ENCODE measurements at regions not wholly inside any gene's neighbourhood (a gene's known extent, or its start where the extent isn't known, plus 50 kb on each side); places are given as distances from the start of the nearest gene placed in this dataset.

DNA sequence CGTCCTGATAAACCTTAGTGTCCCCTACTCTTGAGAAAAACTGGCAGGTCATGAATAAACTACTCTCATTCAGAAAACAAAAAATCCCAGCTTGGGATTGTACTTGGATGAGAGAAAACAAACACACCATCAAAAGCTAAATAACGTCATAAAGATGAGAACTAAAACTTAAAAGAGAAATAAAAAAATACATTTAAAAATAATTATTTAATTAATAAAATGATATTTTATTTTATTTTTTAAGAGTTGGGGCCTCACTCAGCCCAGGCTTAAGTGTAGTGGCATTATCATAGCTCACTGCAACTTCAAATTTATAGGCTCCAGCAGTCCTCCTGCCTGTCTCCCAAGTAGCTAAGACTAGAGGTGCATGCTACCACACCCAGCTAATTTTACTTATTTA is 125.4 kb upstream of the CA10 start:
- H3K36me3 ChIP-seq (replicated peaks in 1 of 2; ENCODE audit: control insufficient read depth in 1 of 2, insufficient read depth in 2 of 2, low read length in 2 of 2), result no peaks in the 10 kb centered on the region
- Mint-ChIP-seq H3K4me3 (no peak overlapping the region), H3K4me1 (no peaks in the 10 kb centered on the region), H3K27ac (no peak overlapping the region), H3K36me3 (no peaks in the 10 kb centered on the region), H3K9me3 (peaks cover 0 to 14% (median 4%) of the 10 kb centered on the region in 7 donors), H3K27me3 (ENCODE audit: low read depth in 3 of 3) (peaks cover 0 to 3% (median 0%) of the 10 kb centered on the region in 3 donors)
- no peaks in the 10 kb centered on the region for H3K27me3 ChIP-seq (ENCODE audit: control insufficient read depth in 2 of 2, insufficient read depth in 2 of 2, low read length in 2 of 2)
- H4K20me1 ChIP-seq (ENCODE audit: insufficient read depth, low read length), result no peaks in the 10 kb centered on the region
- no CpG with 5 or more reads among the region's 2 CpGs for WGBS (ENCODE audit: insufficient coverage)
- no peaks in the 10 kb centered on the region for H3K4me1 ChIP-seq (ENCODE audit: control insufficient read depth in 1 of 2, insufficient read depth in 2 of 2, low read length in 2 of 2)
- no peaks in the 10 kb centered on the region for H3K9me3 ChIP-seq (replicated peaks in 1 of 2; ENCODE audit: control insufficient read depth in 1 of 2, insufficient read depth in 1 of 2, low read length in 2 of 2)
- intact Hi-C loops (cut with micrococcal nuclease), result no loop called here
- no peak overlapping the region for H3K27ac ChIP-seq (ENCODE audit: low read depth in 1 of 2, low read length in 2 of 2)
- DNase-seq, result no peak
- no peak overlapping the region for H3K4me3 ChIP-seq (replicated peaks in 1 of 3; ENCODE audit: low read depth in 2 of 3, low read length in 3 of 3)
- H2AFZ ChIP-seq (ENCODE audit: insufficient read depth, low read depth, low read length, poor library complexity, severe bottlenecking), result no peak overlapping the region
- H3K9ac ChIP-seq (ENCODE audit: insufficient read depth, low read length, poor library complexity, severe bottlenecking), result no peak overlapping the region
- TF ChIP-seq, protein P1, sequence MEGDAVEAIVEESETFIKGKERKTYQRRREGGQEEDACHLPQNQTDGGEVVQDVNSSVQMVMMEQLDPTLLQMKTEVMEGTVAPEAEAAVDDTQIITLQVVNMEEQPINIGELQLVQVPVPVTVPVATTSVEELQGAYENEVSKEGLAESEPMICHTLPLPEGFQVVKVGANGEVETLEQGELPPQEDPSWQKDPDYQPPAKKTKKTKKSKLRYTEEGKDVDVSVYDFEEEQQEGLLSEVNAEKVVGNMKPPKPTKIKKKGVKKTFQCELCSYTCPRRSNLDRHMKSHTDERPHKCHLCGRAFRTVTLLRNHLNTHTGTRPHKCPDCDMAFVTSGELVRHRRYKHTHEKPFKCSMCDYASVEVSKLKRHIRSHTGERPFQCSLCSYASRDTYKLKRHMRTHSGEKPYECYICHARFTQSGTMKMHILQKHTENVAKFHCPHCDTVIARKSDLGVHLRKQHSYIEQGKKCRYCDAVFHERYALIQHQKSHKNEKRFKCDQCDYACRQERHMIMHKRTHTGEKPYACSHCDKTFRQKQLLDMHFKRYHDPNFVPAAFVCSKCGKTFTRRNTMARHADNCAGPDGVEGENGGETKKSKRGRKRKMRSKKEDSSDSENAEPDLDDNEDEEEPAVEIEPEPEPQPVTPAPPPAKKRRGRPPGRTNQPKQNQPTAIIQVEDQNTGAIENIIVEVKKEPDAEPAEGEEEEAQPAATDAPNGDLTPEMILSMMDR (IDR thresholded peaks at IDR 0.05), result no peak
- H3K79me2 ChIP-seq (ENCODE audit: insufficient read depth, low read length), result no peaks in the 10 kb centered on the region
- no peak overlapping the region for H3K4me2 ChIP-seq (replicated peaks; ENCODE audit: extremely low read depth, low read length, poor library complexity, severe bottlenecking)

DNA sequence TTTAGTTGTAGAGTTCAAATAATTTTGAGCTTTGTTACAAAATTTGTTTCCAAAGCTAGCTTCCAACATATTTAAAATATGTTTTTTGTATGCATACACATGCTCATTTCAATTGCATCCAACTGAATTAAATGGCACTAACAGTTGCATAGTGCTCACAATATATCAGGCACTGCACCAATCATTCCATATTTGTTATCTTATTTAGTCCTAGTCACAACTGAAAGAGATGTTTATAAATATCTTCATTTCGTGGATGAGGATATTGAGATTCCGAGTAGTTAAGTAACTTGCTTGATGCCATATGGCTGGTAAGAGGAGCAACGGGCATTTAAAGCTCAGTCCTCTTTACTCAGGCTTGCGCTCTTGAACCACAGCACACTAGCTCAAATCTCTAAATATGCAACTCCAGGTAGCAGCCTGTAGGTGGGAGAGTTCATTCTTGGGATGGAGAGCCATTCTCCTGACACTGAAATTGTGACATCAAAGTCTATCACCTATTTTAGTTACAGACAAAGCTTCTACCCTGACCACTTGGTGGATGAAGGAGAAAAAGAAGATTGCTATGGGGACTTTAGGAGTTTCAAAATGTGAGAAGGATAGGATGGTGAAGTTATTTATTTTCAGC is 118.0 kb upstream of the CA10 start:
- H3K27ac Mint-ChIP-seq, result no peak overlapping the region
- H3K27me3 Mint-ChIP-seq (ENCODE audit: low read depth in 3 of 3), result peaks cover 0 to 2% (median 0%) of the 10 kb centered on the region in 3 donors
- no peak overlapping the region for H3K4me2 ChIP-seq (replicated peaks; ENCODE audit: extremely low read depth, low read length, poor library complexity, severe bottlenecking)
- no peaks in the 10 kb centered on the region for H3K36me3 ChIP-seq (replicated peaks in 1 of 2; ENCODE audit: control insufficient read depth in 1 of 2, insufficient read depth in 2 of 2, low read length in 2 of 2)
- H3K27ac ChIP-seq (ENCODE audit: low read depth in 1 of 2, low read length in 2 of 2), result no peak overlapping the region
- no peak overlapping the region for H3K9ac ChIP-seq (ENCODE audit: insufficient read depth, low read length, poor library complexity, severe bottlenecking)
- H3K79me2 ChIP-seq (ENCODE audit: insufficient read depth, low read length), result no peaks in the 10 kb centered on the region
- intact Hi-C loops (cut with micrococcal nuclease), result no loop called here
- peaks cover 0 to 2% (median 0%) of the 10 kb centered on the region in 7 donors for H3K9me3 Mint-ChIP-seq
- no peaks in the 10 kb centered on the region for H3K4me1 ChIP-seq (ENCODE audit: control insufficient read depth in 1 of 2, insufficient read depth in 2 of 2, low read length in 2 of 2)
- no peaks in the 10 kb centered on the region for H3K9me3 ChIP-seq (replicated peaks in 1 of 2; ENCODE audit: control insufficient read depth in 1 of 2, insufficient read depth in 1 of 2, low read length in 2 of 2)
- H4K20me1 ChIP-seq (ENCODE audit: insufficient read depth, low read length), result no peaks in the 10 kb centered on the region
- WGBS (ENCODE audit: insufficient coverage), result no CpG with 5 or more reads among the region's 4 CpGs
- TF ChIP-seq, protein P1 (IDR thresholded peaks at IDR 0.05), result no peak
- no peak overlapping the region for H2AFZ ChIP-seq (ENCODE audit: insufficient read depth, low read depth, low read length, poor library complexity, severe bottlenecking)
- H3K4me3 Mint-ChIP-seq, result no peak overlapping the region
- H3K4me1 Mint-ChIP-seq, result no peaks in the 10 kb centered on the region
- H3K27me3 ChIP-seq (ENCODE audit: control insufficient read depth in 2 of 2, insufficient read depth in 2 of 2, low read length in 2 of 2), result no peaks in the 10 kb centered on the region
- DNase-seq, result no peak
- H3K4me3 ChIP-seq (replicated peaks in 1 of 3; ENCODE audit: low read depth in 2 of 3, low read length in 3 of 3), result no peak overlapping the region
- no peaks in the 10 kb centered on the region for H3K36me3 Mint-ChIP-seq
